GM12891 (cell line): ENCODE measurements at regions not wholly inside any gene's neighbourhood (a gene's known extent, or its start where the extent isn't known, plus 50 kb on each side); places are given as distances from the start of the nearest gene placed in this dataset.

ENCODE experiments used
- DNase-seq: peaks from one replicate; pipeline ENCODE4 v3.0.0; 2011; ENCODE audit warnings: low spot score; ENCODE audit not compliant: insufficient read length
- FAIRE-seq: peaks from 2 replicates; lab custom pipeline; 2011; peaks lifted over from hg19 to GRCh38; lab: Jason Lieb, UNC
- PAX5 ChIP-seq: IDR thresholded peaks from 2 replicates; pipeline ENCODE4 v1.6.1; 2011; ENCODE audit warnings: low read length, moderate library complexity, mild to moderate bottlenecking; ENCODE audit not compliant: insufficient read depth, severe bottlenecking
- POLR2A ChIP-seq: IDR thresholded peaks from 2 replicates; pipeline ENCODE4 v1.6.1; 2011; ENCODE audit warnings: low read depth, low read length, control low read depth
- POLR2AphosphoS5 ChIP-seq: IDR thresholded peaks from 2 replicates; pipeline ENCODE4 v1.6.1; 2011; ENCODE audit warnings: low read depth, low read length, control low read depth
- POU2F2 ChIP-seq: IDR thresholded peaks from 2 replicates; pipeline ENCODE4 v1.6.1; 2011; ENCODE audit warnings: low read depth, mild to moderate bottlenecking, control low read depth, low read length, moderate library complexity
- SPI1 ChIP-seq: IDR thresholded peaks from 2 replicates; pipeline ENCODE4 v1.6.1; 2011; ENCODE audit warnings: low read depth, low read length, control low read depth
- TAF1 ChIP-seq: IDR thresholded peaks from 2 replicates; pipeline ENCODE4 v1.6.1; 2011; ENCODE audit warnings: low read depth, low read length, control low read depth

DNA sequence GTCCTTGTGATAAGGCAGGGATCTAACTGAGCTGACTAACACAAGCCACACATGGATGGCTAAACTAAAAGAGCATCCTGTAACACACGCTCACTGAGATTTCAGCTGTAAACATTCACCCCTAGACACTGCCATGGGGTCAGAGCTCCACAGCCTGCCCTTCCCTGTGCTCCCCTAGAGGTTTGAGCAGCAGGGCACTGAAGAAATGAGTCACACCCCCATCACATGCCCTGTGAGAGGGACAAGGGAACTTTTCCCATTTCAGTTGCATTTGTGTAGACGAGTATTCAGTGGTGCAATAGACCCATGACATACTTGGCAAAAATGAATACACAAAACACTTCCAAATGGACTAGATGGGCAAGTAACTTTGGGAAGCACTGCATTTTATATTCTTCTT, 402.4 kb upstream of the LRRTM1 start:
- no peak for TF ChIP-seq SPI1
- FAIRE-seq: no peak
- DNase-seq: no peak

DNA sequence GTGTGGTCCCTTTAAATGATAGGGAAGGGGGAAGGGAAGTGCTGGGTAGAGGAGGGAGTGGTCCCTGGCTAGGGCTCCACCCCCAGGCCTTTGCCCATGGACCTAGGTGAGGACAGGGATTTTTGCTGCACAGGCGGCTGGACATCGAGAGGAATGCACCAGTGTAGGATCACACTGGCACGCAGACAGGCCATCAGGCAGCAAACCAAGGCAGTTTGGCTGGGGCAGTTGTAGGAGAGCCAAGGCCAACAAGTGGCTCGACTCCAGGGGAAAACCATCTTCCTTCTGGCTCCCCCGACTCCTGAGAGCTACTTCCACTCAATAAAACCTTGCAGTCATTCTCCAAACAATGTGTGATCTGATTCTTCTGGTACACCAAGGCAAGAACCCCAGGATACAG, 402.0 kb upstream of the LRRTM1 start:
- TF ChIP-seq PAX5: no peak
- no peak for TF ChIP-seq POU2F2
- TF ChIP-seq SPI1: no peak
- no peak for TF ChIP-seq POLR2A
- no peak for TF ChIP-seq POLR2AphosphoS5
- no peak for TF ChIP-seq TAF1
- no peak for FAIRE-seq
- no peak for DNase-seq

DNA sequence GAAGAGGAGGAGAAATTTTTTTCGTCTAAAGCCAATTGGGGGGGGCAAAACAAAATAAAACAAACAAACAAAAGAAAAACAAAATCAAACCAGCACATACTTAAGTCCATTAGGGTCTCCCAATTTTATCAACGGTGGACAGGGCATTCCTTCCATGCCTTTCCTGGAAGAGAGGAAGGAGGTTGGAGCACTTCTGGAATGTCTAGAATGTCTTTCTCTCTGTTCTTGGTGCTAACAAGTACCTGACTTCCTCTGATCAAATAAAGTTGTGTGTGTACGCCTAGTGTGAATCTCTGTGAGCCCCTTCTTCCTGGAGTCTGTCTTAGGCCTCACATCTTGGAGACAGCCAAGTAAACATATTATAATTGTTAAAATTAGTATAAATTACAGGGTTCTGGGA, 399.0 kb upstream of the LRRTM1 start:
- FAIRE-seq (no peak), DNase-seq (no peak)

DNA sequence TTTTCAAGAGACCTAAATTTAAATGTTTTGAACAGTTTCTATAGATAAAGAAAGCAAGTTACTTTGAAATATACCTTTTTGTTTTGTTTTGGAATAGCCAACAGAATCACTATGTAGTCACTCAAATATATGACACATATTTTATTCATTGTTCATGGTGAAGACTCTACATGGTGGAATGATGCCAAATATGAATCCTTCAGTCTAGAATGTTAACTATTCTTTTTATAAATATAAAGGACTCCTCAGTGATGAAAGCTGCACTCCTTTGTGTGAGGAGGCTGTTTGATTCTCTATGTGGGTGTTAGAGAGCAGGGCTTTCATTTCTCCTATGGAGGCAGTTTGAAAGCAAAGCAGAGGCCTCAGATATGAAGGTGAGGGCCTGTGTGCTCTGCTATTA, 396.4 kb upstream of the LRRTM1 start:
- no peak for DNase-seq
- FAIRE-seq: no peak
- TF ChIP-seq SPI1 (no peak), POU2F2 (no peak), TAF1 (no peak), POLR2A (no peak), POLR2AphosphoS5 (no peak), PAX5 (no peak)

More for the DNA sequence above, 399.0 kb upstream of the LRRTM1 start:
- TF ChIP-seq SPI1 (no peak), PAX5 (no peak), POU2F2 (no peak), POLR2A (no peak), TAF1 (no peak), POLR2AphosphoS5 (no peak)
